AG09309 (cell line): ENCODE measurements at regions not wholly inside any gene's neighbourhood (a gene's known extent, or its start where the extent isn't known, plus 50 kb on each side); places are given as distances from the start of the nearest gene placed in this dataset.
A peak's percentile ranks its signal among the peaks of the same experiment; 100 is the strongest.

ENCODE experiments used
- DNase-seq: peaks from one replicate; pipeline ENCODE4 v3.0.0-alpha.2; 2010; ENCODE audit warnings: low read depth
- H3K4me3 ChIP-seq: 2 replicates; pipeline ENCODE4 v1.5.1; 2011; ENCODE audit warnings: mild to moderate bottlenecking, low read depth, low read length, moderate library complexity; ENCODE audit not compliant: control insufficient read depth
- TF ChIP-seq, protein P1 (sequence below): IDR thresholded peaks from 2 replicates; pipeline ENCODE4 v1.5.1; 2011; ENCODE audit warnings: mild to moderate bottlenecking, low read depth, low read length, inconsistent platforms; ENCODE audit not compliant: insufficient read depth, control insufficient read depth; ENCODE audit errors: missing control alignments

DNA sequence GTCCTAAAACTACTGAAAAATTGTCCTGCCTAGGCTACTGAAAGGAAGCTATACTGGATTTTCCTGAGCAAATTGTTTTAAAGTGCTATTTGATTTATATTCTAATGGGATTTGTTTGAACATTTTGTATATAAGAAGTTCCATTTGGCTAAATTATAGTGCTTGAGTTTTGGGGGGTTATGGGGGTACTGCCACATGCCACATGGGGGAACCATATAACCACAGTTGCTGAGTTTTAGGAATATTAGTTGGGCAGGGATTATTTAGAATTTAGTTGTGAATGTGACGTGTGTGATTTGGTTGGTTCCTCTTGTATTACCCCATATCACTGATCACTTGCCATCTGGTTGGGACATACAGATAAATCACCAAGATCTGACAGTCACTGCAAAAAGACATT lies 224.5 kb upstream of the TAPT1 start:
- H3K4me3 ChIP-seq, result no peak overlapping the region
- no peak for DNase-seq
- TF ChIP-seq, protein P1, sequence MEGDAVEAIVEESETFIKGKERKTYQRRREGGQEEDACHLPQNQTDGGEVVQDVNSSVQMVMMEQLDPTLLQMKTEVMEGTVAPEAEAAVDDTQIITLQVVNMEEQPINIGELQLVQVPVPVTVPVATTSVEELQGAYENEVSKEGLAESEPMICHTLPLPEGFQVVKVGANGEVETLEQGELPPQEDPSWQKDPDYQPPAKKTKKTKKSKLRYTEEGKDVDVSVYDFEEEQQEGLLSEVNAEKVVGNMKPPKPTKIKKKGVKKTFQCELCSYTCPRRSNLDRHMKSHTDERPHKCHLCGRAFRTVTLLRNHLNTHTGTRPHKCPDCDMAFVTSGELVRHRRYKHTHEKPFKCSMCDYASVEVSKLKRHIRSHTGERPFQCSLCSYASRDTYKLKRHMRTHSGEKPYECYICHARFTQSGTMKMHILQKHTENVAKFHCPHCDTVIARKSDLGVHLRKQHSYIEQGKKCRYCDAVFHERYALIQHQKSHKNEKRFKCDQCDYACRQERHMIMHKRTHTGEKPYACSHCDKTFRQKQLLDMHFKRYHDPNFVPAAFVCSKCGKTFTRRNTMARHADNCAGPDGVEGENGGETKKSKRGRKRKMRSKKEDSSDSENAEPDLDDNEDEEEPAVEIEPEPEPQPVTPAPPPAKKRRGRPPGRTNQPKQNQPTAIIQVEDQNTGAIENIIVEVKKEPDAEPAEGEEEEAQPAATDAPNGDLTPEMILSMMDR, result peak; percentile 32

DNA sequence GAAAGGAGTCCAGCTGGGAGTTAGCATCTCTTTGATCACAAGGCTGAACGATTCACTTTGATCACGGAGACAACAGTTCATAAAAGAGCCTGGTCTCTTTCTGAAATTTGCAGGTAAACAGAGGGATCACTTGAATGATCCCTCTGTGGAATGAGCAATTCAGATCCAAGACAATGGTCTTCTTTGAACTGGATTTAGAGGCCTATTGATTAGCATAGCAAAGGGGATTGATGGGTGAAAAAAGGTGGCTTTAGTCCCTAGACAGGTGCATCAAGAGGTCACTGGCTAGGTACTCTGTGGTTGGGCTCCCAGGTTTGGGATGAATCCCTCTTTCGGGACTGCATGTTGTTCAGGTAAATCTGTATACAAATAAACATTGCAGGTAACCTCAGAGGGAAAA lies 223.8 kb upstream of the TAPT1 start:
- TF ChIP-seq, protein P1, result no peak
- DNase-seq, result no peak
- no peak overlapping the region for H3K4me3 ChIP-seq

DNA sequence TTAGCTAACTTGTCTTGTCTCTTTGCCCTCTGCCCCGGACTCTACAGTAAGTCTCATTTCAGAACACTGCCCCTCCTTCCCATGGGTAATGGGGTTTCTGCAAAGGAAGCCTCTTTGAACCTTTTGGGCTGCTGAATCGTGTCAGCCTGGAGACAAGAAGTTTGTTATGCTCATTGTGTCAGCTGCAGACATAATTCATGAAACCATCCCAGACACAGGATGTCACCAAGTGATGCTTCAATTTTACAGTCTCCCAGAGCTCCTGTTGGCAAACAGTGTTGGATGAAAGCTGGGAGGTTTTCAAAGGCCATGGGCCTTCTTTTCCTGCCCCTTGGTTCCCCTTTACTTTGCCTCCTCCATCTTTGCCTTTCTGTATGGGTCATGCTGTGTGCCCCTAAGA lies 223.1 kb upstream of the TAPT1 start:
- TF ChIP-seq, protein P1, result no peak
- DNase-seq, result no peak

GRCh38 chr4:16448241-16448840 lies 222.1 kb upstream of the TAPT1 start:
- DNase-seq, result no peak

More for the DNA sequence above, 223.1 kb upstream of the TAPT1 start:
- no peak overlapping the region for H3K4me3 ChIP-seq

DNA sequence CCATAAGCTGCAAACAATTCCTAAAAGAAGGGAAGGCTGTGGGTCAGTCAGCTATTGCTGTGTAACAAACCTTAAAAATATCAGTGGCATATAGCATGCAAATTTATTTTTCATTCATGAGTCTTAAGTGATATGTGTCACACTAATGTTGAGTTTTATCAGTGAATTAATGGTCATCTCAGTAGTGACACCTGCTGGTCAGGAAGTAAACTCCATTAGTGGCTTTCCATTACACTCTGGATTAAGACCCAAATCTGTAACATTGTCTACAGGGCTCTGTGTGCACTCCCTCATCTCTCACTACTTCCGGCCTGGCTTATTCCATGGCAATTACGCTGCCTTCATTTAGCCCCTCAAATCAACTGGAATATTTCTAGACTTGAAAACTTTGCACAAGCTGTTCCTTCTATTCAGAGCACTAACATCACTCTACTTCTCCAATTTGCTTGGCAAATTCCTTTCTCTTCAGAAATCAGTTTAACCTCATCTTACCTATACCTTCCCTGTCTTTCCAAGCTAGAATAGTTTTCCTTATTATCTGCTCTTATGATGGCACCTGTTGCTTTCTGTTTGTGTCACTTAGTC lies 217.3 kb upstream of the TAPT1 start:
- DNase-seq, result no peak
- TF ChIP-seq, protein P1, result peak; percentile 70
- H3K4me3 ChIP-seq, result no peak overlapping the region

More at GRCh38 chr4:16448241-16448840, 222.1 kb upstream of the TAPT1 start:
- H3K4me3 ChIP-seq, result no peak overlapping the region
- TF ChIP-seq, protein P1, result no peak

- TF ChIP-seq, protein P1, result no peak
- no peak for DNase-seq
- no peak overlapping the region for H3K4me3 ChIP-seq
Measured at GRCh38 chr4:16442296-16442695, 216.0 kb upstream of the TAPT1 start.
